Adipocyte (in vitro differentiated cells): ENCODE measurements at regions not wholly inside any gene's neighbourhood (a gene's known extent, or its start where the extent isn't known, plus 50 kb on each side); places are given as distances from the start of the nearest gene placed in this dataset.

Experiments
- DNase-seq: peaks from one replicate; pipeline ENCODE4 v3.0.0-alpha.2; 2015; ENCODE audit warnings: low read depth
- H3K27me3 ChIP-seq: replicated peaks from 2 replicates; pipeline ENCODE4 v1.7.0; 2013; ENCODE audit warnings: mild to moderate bottlenecking, low read length, moderate library complexity; ENCODE audit not compliant: control insufficient read depth, insufficient read depth
- H3K36me3 ChIP-seq: 2 replicates; pipeline ENCODE4 v1.7.0; 2013; ENCODE audit warnings: low read length, mild to moderate bottlenecking, moderate library complexity; ENCODE audit not compliant: control insufficient read depth, insufficient read depth, severe bottlenecking
- H3K4me1 ChIP-seq: 2 replicates; pipeline ENCODE4 v1.7.0; 2013; ENCODE audit warnings: mild to moderate bottlenecking, low read length, moderate library complexity; ENCODE audit not compliant: control insufficient read depth, insufficient read depth
- H3K4me3 ChIP-seq: 2 replicates; pipeline ENCODE4 v1.7.0; 2013; ENCODE audit warnings: mild to moderate bottlenecking, low read length, moderate library complexity
- H3K9ac ChIP-seq: 2 replicates; pipeline ENCODE4 v1.7.0; 2013; ENCODE audit warnings: mild to moderate bottlenecking, low read length, moderate library complexity
- H3K9me3 ChIP-seq: 2 replicates; pipeline ENCODE4 v1.7.0; 2013; ENCODE audit warnings: mild to moderate bottlenecking, low read length, moderate library complexity; ENCODE audit not compliant: control insufficient read depth

DNA sequence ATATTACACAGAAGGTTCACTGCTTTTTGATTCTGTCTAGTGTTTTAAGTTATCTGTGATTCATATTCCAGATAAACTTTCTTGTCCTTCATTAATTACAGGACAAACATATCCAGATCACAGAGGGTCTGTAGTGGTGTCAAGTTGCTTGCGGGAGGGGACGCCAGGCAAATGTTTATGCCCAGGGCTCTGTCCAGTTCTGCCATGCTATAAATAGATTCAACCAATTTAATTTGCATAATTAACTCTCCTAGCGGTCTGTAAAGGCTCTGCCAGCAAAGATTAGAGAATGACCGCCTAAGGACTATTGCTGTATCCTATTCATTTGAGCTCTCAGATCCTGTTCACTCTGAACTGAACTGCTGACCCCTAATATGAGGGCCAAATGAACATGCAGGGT lies 59.7 kb upstream of the TRPC4 start:
- Histone ChIP-seq H3K9ac (no peak overlapping the region), H3K4me3 (no peak overlapping the region), H3K4me1 (peaks cover 3% of the 10 kb centered on the region), H3K27me3 (no peaks in the 10 kb centered on the region), H3K9me3 (no peaks in the 10 kb centered on the region), H3K36me3 (no peaks in the 10 kb centered on the region)
- DNase-seq, result no peak

DNA sequence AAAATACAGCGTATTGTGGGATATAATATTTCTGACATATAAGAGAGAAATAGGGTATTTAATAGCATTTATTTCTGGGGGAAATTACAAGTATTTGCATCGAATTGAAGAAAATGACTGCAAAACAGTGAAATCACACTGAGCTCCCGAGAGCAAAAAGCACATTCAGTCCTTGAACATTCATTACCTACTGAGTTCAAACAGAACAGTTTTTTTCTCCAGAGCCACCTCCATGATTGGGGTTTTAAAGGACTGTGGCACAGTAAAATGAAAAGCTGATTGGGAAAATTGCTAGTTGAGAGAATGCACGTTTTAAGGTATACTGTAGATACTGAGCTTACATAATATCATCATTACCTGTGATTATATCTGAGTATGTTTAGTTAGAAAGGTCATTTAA lies 58.0 kb upstream of the TRPC4 start:
- Histone ChIP-seq H3K9ac (no peak overlapping the region), H3K27me3 (no peaks in the 10 kb centered on the region), H3K36me3 (no peaks in the 10 kb centered on the region), H3K4me1 (peaks cover 3% of the 10 kb centered on the region), H3K4me3 (no peak overlapping the region), H3K9me3 (no peaks in the 10 kb centered on the region)
- no peak for DNase-seq

DNA sequence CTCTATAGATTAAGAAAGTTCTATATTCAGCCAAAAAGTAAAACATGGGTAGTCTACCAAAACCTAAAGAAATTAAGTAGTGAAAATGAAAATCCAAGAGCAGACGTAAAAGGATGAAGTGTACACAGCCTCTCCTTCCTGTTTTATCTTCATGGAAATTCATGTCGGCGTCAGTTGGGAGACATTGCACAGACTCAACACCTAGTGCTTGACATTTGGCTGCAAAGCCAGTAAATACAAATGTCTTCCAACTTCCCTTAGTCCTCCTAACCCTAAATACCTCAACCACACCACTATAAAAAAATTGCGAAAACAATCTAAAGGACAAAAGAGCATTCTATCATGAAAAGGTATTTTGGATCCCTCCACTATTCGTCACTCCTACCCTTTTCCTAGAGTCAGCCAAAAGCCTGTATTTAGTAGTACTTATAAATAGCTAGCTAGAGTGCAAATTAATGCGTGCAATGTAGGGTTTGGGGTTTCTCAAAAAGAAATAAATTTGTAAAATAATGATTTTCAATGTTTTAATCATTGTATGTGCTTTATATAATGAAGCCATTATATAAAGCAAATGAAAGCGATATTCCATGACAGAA lies 56.4 kb upstream of the TRPC4 start:
- Histone ChIP-seq H3K27me3 (no peaks in the 10 kb centered on the region), H3K4me3 (no peak overlapping the region), H3K9me3 (no peaks in the 10 kb centered on the region), H3K36me3 (no peaks in the 10 kb centered on the region), H3K4me1 (no peaks in the 10 kb centered on the region), H3K9ac (no peak overlapping the region)
- no peak for DNase-seq

DNA sequence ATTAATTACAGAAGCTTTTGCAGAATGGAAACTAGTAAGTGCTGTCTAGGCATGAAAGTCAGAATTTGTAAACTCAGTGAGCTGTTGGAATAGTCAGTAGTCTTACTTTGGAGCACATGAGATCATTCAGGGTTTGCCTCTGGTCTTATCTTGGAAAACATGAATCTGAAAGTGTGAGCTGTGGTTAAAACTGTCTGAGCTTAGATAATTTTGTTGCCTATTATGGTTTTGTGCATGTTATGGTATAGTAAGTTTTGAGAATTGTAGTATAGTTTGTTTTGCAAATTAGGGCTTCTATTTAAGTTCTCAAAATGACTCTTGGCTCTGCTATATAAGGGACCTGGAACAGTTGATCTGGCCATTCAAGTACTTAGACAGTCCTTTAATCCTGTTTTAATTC lies 53.7 kb upstream of the TRPC4 start:
- Histone ChIP-seq H3K27me3 (no peaks in the 10 kb centered on the region), H3K36me3 (no peaks in the 10 kb centered on the region), H3K9me3 (no peaks in the 10 kb centered on the region), H3K4me1 (peaks cover 6% of the 10 kb centered on the region), H3K4me3 (no peak overlapping the region), H3K9ac (no peak overlapping the region)
- no peak for DNase-seq

DNA sequence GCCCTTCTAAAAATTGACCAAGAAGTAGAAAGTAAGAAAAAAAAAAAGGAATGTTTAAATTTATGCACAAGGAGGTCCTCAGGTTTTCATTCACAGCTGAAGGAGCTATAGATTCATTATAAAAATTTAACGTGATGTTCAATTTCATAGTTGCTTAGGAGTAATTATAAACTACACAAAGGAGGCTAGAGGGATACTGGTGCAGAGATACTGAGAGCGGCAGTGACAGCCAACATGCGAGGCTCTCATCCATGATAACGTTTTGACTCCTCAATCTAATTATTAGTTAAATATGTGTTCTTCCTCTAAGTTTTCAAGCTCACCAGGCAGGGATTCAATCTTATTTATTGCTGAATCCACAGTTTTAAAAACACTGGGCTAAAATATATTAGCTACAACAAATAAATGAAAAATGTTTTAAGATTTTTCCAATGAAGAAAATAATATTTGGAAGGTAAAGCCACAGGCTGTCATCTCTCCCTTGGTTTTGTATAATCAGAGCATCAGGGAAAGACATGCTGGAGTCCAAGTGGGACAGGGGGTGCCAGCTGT lies 49.8 kb upstream of the TRPC4 start:
- H3K27me3 ChIP-seq, result no peaks in the 10 kb centered on the region
- H3K4me3 ChIP-seq, result peak overlapping the region; percentile 63
- peaks cover 6% of the 10 kb centered on the region for H3K4me1 ChIP-seq
- H3K36me3 ChIP-seq, result no peaks in the 10 kb centered on the region
- no peak for DNase-seq
- H3K9ac ChIP-seq, result no peak overlapping the region
- H3K9me3 ChIP-seq, result peaks cover 9% of the 10 kb centered on the region
